Ovary (tissue), 7 donors: ENCODE measurements at regions not wholly inside any gene's neighbourhood (a gene's known extent, or its start where the extent isn't known, plus 50 kb on each side); places are given as distances from the start of the nearest gene placed in this dataset.

Experiments used
- DNase-seq, 5 donors: peaks; one replicate each; pipeline ENCODE4 v3.0.0-alpha.2; 2019 to 2020
- H3K27ac ChIP-seq, 2 donors: fragments of 200-600 bp; one replicate each; pipeline versions ENCODE4 v1.5.1 to v1.8.0; 2019 to 2022
- H3K27me3 ChIP-seq: fragments of 200-600 bp; one replicate; pipeline ENCODE4 v1.8.0; 2022
- H3K36me3 ChIP-seq: fragments of 200-600 bp; sonication (generic); one replicate; pipeline ENCODE4 v1.5.1; 2019
- H3K4me1 ChIP-seq: one replicate; pipeline ENCODE4 v1.8.1; 2013; ENCODE audit warnings: mild to moderate bottlenecking, moderate library complexity; ENCODE audit not compliant: insufficient read depth
- H3K4me3 ChIP-seq: fragments of 200-600 bp; sonication (generic); one replicate; pipeline ENCODE4 v1.5.1; 2017
- H3K9me3 ChIP-seq, 2 donors: fragments of 200-600 bp in 1 of 2; sonication (generic) in 1 of 2; one replicate each; pipeline versions ENCODE4 v1.5.1 to v1.8.1; 2013 to 2019; ENCODE audit warnings: mild to moderate bottlenecking in 1 of 2, moderate library complexity in 1 of 2
- EP300 ChIP-seq: sonication (generic); formaldehyde crosslinking; IDR thresholded peaks from one replicate; pipeline ENCODE4 v1.6.1; 2017; ENCODE audit warnings: antibody characterized with exemption
- POLR2A ChIP-seq: fragments of 450-650 bp; IDR thresholded peaks from one replicate; pipeline ENCODE4 v1.6.1; 2017; ENCODE audit warnings: antibody characterized with exemption, mild to moderate bottlenecking, moderate library complexity
- WGBS, 3 donors: extraction: QIAGEN DNeasy Blood & Tissue Kit in 1 of 3; methylation state at CpG; one replicate each; pipeline versions ENCODE4 v1.1.5 to v1.1.7; 2013 to 2017; 5-methylcytosine and 5-hydroxymethylcytosine counted together
- intact Hi-C, 4 donors: fragments of 100-400 bp; cut with DNase I; formaldehyde crosslinking; loops; one replicate each; pipeline versions ENCODE4 v1.11.0 to v1.15.1; 2022 to 2023
- TF ChIP-seq, protein P1 (sequence below), 3 donors: fragments of 450-650 bp in 2 of 3; fragments of 200-600 bp in 1 of 3; IDR thresholded peaks; one replicate each; pipeline versions ENCODE4 v1.5.1 to v1.8.0; 2016 to 2022; ENCODE audit warnings: antibody characterized with exemption in 3 of 3, mild to moderate bottlenecking in 1 of 3
- donor health status: DM: no; HTN: no; CAD: no; lungs with moderate emphysema.
- donor health status: DM: no; HTN: no; CAD: no.
- donor health status: Bipolar disorder and iron deficiency.
- donor health status: DM: no; HTN: no; CAD: no.
- donor health status: DM: yes; HTN: yes; CAD: no.

DNA sequence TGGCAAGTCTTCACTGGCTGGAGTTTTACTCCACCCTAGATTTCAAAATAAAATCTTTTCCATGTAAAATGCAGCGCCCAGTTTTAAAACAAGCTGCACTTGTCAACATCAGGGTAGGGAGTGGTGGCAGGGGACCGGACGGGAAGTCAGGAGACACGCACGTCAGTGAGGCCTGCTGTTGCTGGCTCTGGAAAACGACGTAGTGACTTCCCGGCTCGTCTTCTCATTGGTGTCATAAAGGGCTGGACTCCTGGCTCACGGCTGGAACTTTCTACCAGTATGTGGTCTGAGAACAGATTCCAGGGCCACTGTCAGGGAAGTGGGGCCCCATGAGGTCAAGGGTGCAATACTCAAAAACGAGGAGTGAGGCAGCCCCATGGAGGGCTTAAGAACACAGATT, 64.2 kb upstream of the FOXN3 start:
- no peak for DNase-seq
- WGBS, 3 donors: 68 to 69% (median 69%) methylated on average over 11 of the region's 11 CpGs
- intact Hi-C loops: no loop called here

DNA sequence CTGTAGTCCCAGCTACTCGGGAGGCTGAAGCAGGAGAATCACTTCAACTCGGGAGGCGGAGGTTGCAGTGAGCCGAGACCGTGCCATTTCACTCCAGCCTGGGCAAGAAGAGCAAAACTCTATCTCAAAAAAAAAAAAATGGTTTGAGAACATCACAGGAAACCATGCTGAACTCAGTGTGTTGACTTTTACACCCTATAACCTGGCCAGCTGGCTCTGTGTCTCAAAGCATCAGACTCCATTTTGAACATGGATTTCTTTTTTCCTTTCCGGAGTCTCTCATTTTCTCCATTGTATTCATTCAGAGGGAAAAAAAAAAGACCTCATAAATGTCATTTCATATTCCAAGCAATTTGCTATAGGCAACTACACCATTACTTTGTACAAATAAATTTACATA, 63.2 kb upstream of the FOXN3 start:
- H3K4me3 ChIP-seq: no peak overlapping the region
- intact Hi-C loops: no loop called here
- TF ChIP-seq, protein P1, sequence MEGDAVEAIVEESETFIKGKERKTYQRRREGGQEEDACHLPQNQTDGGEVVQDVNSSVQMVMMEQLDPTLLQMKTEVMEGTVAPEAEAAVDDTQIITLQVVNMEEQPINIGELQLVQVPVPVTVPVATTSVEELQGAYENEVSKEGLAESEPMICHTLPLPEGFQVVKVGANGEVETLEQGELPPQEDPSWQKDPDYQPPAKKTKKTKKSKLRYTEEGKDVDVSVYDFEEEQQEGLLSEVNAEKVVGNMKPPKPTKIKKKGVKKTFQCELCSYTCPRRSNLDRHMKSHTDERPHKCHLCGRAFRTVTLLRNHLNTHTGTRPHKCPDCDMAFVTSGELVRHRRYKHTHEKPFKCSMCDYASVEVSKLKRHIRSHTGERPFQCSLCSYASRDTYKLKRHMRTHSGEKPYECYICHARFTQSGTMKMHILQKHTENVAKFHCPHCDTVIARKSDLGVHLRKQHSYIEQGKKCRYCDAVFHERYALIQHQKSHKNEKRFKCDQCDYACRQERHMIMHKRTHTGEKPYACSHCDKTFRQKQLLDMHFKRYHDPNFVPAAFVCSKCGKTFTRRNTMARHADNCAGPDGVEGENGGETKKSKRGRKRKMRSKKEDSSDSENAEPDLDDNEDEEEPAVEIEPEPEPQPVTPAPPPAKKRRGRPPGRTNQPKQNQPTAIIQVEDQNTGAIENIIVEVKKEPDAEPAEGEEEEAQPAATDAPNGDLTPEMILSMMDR (IDR thresholded peaks at IDR 0.05): no peak
- TF ChIP-seq EP300 (no peak), POLR2A (no peak)
- DNase-seq: no peak
- no peaks in the 10 kb centered on the region for H3K9me3 ChIP-seq
- no peaks in the 10 kb centered on the region for H3K36me3 ChIP-seq
- no peaks in the 10 kb centered on the region for H3K27me3 ChIP-seq
- 95 to 97% (median 97%) methylated on average over 6 of the region's 6 CpGs for WGBS, 3 donors
- no peak overlapping the region for H3K27ac ChIP-seq
- peaks cover 12% of the 10 kb centered on the region for H3K4me1 ChIP-seq

More for the DNA sequence above, 64.2 kb upstream of the FOXN3 start:
- H3K27ac ChIP-seq: peak overlapping the region in 1 of 2 donors; percentile 55
- H3K27me3 ChIP-seq: no peaks in the 10 kb centered on the region
- H3K36me3 ChIP-seq: no peaks in the 10 kb centered on the region
- no peak overlapping the region for H3K4me3 ChIP-seq
- TF ChIP-seq EP300 (no peak), POLR2A (no peak)
- TF ChIP-seq, protein P1 (IDR thresholded peaks at IDR 0.05): no peak
- H3K4me1 ChIP-seq: peaks cover 8% of the 10 kb centered on the region
- H3K9me3 ChIP-seq: no peaks in the 10 kb centered on the region

DNA sequence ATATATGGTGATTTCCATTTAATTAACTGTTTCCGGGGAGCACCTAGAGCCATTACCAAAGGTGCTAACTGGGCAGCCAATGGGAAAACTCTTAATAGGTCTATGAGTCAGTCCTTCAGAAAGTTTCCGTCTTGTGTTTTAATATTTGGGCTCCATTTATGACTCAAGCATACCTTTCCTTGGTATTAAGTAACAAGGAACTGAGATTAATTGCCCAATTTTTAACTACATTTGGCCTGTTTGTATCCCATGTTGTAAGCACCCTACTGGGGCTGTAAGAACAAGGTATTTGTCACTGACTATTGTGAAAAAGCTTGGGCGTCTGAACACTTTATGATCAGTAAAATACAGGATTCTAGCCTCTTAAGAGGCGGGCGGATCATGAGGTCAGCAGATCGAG, 62.8 kb upstream of the FOXN3 start:
- intact Hi-C loops: no loop called here
- H3K4me3 ChIP-seq: no peak overlapping the region
- H3K36me3 ChIP-seq: no peaks in the 10 kb centered on the region
- TF ChIP-seq POLR2A (no peak), EP300 (no peak)
- DNase-seq: no peak
- H3K4me1 ChIP-seq: peaks cover 12% of the 10 kb centered on the region
- H3K27me3 ChIP-seq: no peaks in the 10 kb centered on the region
- WGBS, 3 donors: 95 to 97% (median 96%) methylated on average over 6 of the region's 6 CpGs
- H3K9me3 ChIP-seq: no peaks in the 10 kb centered on the region
- no peak overlapping the region for H3K27ac ChIP-seq

DNA sequence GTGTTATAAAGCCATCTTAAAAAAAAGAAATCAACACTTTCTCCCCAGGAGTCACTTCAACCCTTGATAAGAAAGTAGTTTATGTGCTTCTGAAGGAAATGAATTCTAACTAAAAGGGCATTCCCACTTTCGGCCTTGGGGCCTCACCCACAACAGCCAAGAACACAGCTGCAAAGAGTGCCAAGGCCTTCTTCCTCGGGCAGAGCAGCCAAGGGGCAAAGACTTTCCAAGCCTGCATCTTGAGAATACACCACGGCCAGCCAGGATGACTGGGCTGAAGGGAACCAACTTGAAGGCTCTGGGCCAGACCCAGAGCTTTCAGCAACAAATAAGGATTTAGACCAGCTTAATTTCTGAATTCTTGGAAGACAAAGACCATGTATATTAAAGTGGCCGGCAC, 60.4 kb upstream of the FOXN3 start:
- peaks cover 17% of the 10 kb centered on the region for H3K4me1 ChIP-seq
- peak overlapping the region; percentile 0 to 60 for H3K27ac ChIP-seq
- H3K36me3 ChIP-seq: no peaks in the 10 kb centered on the region
- H3K9me3 ChIP-seq: no peaks in the 10 kb centered on the region
- DNase-seq: peak in 4 of 5 donors; percentile 40 to 64 (median 54)
- TF ChIP-seq, protein P1 (IDR thresholded peaks at IDR 0.05): no peak
- TF ChIP-seq EP300: no peak
- no peak for TF ChIP-seq POLR2A
- H3K27me3 ChIP-seq: no peaks in the 10 kb centered on the region
- no peak overlapping the region for H3K4me3 ChIP-seq
- 24 to 25% (median 24%) methylated on average over 4 of the region's 4 CpGs for WGBS, 3 donors
- intact Hi-C loops: no loop called here

DNA sequence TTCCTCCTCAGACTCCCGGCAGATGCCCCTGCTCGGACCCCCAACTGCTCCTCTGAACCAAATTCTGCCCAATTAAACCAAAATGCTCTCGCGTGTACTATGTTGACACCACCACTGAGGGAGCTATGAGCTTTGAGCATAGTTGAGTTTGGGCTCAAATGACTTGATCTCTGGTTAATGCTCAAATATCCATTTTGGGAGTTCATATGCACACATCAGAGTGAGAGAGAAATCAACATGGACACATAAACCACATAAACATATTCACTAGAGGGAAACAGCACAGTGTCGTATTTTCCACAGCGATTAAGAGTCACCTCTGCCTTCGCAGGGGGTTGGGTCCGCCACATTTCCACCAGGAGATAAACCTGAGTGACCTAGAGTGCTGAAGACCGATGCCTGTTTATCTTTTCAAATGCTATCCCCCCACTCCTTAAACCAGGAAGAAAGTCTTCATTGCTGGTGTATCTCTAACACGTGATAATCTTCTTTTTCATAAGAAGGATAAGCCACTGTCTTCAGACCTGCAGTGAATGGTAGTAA, 59.4 kb upstream of the FOXN3 start:
- Histone ChIP-seq H3K9me3 (no peaks in the 10 kb centered on the region), H3K27me3 (no peaks in the 10 kb centered on the region), H3K4me3 (no peak overlapping the region), H3K4me1 (peaks cover 16% of the 10 kb centered on the region), H3K27ac (peak overlapping the region; percentile 53 to 60), H3K36me3 (no peaks in the 10 kb centered on the region)
- TF ChIP-seq EP300: no peak
- TF ChIP-seq, protein P1 (IDR thresholded peaks at IDR 0.05): no peak
- TF ChIP-seq POLR2A: no peak
- intact Hi-C loops: no loop called here
- 83 to 84% (median 84%) methylated on average over 10 of the region's 10 CpGs for WGBS, 3 donors
- DNase-seq: no peak
